Activated naive CD8-positive, alpha-beta T cell (primary cell): ENCODE measurements at regions not wholly inside any gene's neighbourhood (a gene's known extent, or its start where the extent isn't known, plus 50 kb on each side); places are given as distances from the start of the nearest gene placed in this dataset.
A peak's percentile ranks its signal among the peaks of the same experiment; 100 is the strongest.

Experiments
- H3K27ac Mint-ChIP-seq: one replicate; pipeline ENCODE4 v1.8.0; 2021; ENCODE audit warnings: mixed read lengths
- H3K27me3 Mint-ChIP-seq: one replicate; pipeline ENCODE4 v1.8.0; 2021; ENCODE audit warnings: mixed read lengths
- H3K36me3 Mint-ChIP-seq: one replicate; pipeline ENCODE4 v1.8.0; 2021; ENCODE audit warnings: mixed read lengths
- H3K4me1 Mint-ChIP-seq: one replicate; pipeline ENCODE4 v1.8.0; 2021; ENCODE audit warnings: low read depth, mixed read lengths
- H3K4me3 Mint-ChIP-seq: one replicate; pipeline ENCODE4 v1.8.0; 2021; ENCODE audit warnings: mild to moderate bottlenecking, mixed read lengths
- H3K9me3 Mint-ChIP-seq: one replicate; pipeline ENCODE4 v1.8.0; 2021; ENCODE audit warnings: low read depth, mixed read lengths

GRCh38 chr3:72380193-72380592 lies 468.1 kb downstream of the SHQ1 start:
- peak overlapping the region; percentile 41 for H3K27ac Mint-ChIP-seq
- peaks cover 8% of the 10 kb centered on the region for H3K36me3 Mint-ChIP-seq
- peaks cover 82% of the 10 kb centered on the region for H3K4me1 Mint-ChIP-seq
- no peaks in the 10 kb centered on the region for H3K27me3 Mint-ChIP-seq
- H3K4me3 Mint-ChIP-seq: no peak overlapping the region
- no peaks in the 10 kb centered on the region for H3K9me3 Mint-ChIP-seq

GRCh38 chr3:72379500-72380187 lies 468.6 kb downstream of the SHQ1 start:
- peak overlapping the region; percentile 74 for H3K27ac Mint-ChIP-seq
- H3K4me1 Mint-ChIP-seq: peaks cover 82% of the 10 kb centered on the region
- H3K27me3 Mint-ChIP-seq: no peaks in the 10 kb centered on the region
- no peak overlapping the region for H3K4me3 Mint-ChIP-seq
- H3K36me3 Mint-ChIP-seq: peaks cover 8% of the 10 kb centered on the region
- no peaks in the 10 kb centered on the region for H3K9me3 Mint-ChIP-seq

- peaks cover 12% of the 10 kb centered on the region for H3K36me3 Mint-ChIP-seq
- no peak overlapping the region for H3K4me3 Mint-ChIP-seq
- peaks cover 80% of the 10 kb centered on the region for H3K4me1 Mint-ChIP-seq
- H3K9me3 Mint-ChIP-seq: no peaks in the 10 kb centered on the region
- H3K27me3 Mint-ChIP-seq: no peaks in the 10 kb centered on the region
- H3K27ac Mint-ChIP-seq: peak overlapping the region; percentile 74
Observed at GRCh38 chr3:72378287-72378686, 470.0 kb downstream of the SHQ1 start.

GRCh38 chr3:72376956-72377710 lies 471.1 kb downstream of the SHQ1 start:
- H3K9me3 Mint-ChIP-seq: no peaks in the 10 kb centered on the region
- H3K4me3 Mint-ChIP-seq: peak overlapping the region; percentile 5
- H3K27ac Mint-ChIP-seq: peak overlapping the region; percentile 61
- no peaks in the 10 kb centered on the region for H3K27me3 Mint-ChIP-seq
- H3K4me1 Mint-ChIP-seq: peaks cover 80% of the 10 kb centered on the region
- H3K36me3 Mint-ChIP-seq: peaks cover 12% of the 10 kb centered on the region

- peak overlapping the region; percentile 66 for H3K4me3 Mint-ChIP-seq
- H3K9me3 Mint-ChIP-seq: no peaks in the 10 kb centered on the region
- H3K27me3 Mint-ChIP-seq: no peaks in the 10 kb centered on the region
- peaks cover 74% of the 10 kb centered on the region for H3K4me1 Mint-ChIP-seq
- peaks cover 12% of the 10 kb centered on the region for H3K36me3 Mint-ChIP-seq
- peak overlapping the region; percentile 99 for H3K27ac Mint-ChIP-seq
Observed at GRCh38 chr3:72375237-72376076, 472.8 kb downstream of the SHQ1 start.

GRCh38 chr3:72373139-72373538 lies 475.1 kb downstream of the SHQ1 start:
- Mint-ChIP-seq H3K4me1 (peaks cover 58% of the 10 kb centered on the region), H3K36me3 (peaks cover 5% of the 10 kb centered on the region), H3K4me3 (no peak overlapping the region), H3K27me3 (no peaks in the 10 kb centered on the region), H3K27ac (peak overlapping the region; percentile 10), H3K9me3 (no peaks in the 10 kb centered on the region)

GRCh38 chr3:72372161-72372560 lies 476.1 kb downstream of the SHQ1 start:
- no peak overlapping the region for H3K27ac Mint-ChIP-seq

GRCh38 chr3:72371431-72371830 lies 476.8 kb downstream of the SHQ1 start:
- Mint-ChIP-seq H3K27me3 (no peaks in the 10 kb centered on the region), H3K27ac (no peak overlapping the region), H3K9me3 (no peaks in the 10 kb centered on the region), H3K4me1 (peaks cover 49% of the 10 kb centered on the region), H3K36me3 (peaks cover 5% of the 10 kb centered on the region), H3K4me3 (no peak overlapping the region)

More at GRCh38 chr3:72372161-72372560, 476.1 kb downstream of the SHQ1 start:
- Mint-ChIP-seq H3K36me3 (peaks cover 5% of the 10 kb centered on the region), H3K4me3 (no peak overlapping the region), H3K9me3 (no peaks in the 10 kb centered on the region), H3K27me3 (no peaks in the 10 kb centered on the region), H3K4me1 (peaks cover 54% of the 10 kb centered on the region)

GRCh38 chr3:72370947-72371346 lies 477.3 kb downstream of the SHQ1 start:
- H3K9me3 Mint-ChIP-seq: no peaks in the 10 kb centered on the region
- H3K4me3 Mint-ChIP-seq: no peak overlapping the region
- H3K27me3 Mint-ChIP-seq: no peaks in the 10 kb centered on the region
- H3K36me3 Mint-ChIP-seq: peaks cover 5% of the 10 kb centered on the region
- H3K27ac Mint-ChIP-seq: no peak overlapping the region
- peaks cover 45% of the 10 kb centered on the region for H3K4me1 Mint-ChIP-seq

- Mint-ChIP-seq H3K4me3 (no peak overlapping the region), H3K36me3 (peaks cover 7% of the 10 kb centered on the region), H3K9me3 (no peaks in the 10 kb centered on the region), H3K27me3 (no peaks in the 10 kb centered on the region), H3K4me1 (peaks cover 33% of the 10 kb centered on the region), H3K27ac (no peak overlapping the region)
Observed at GRCh38 chr3:72369681-72370080, 478.6 kb downstream of the SHQ1 start.

GRCh38 chr3:72368331-72368975 lies 479.8 kb downstream of the SHQ1 start:
- no peaks in the 10 kb centered on the region for H3K9me3 Mint-ChIP-seq
- no peaks in the 10 kb centered on the region for H3K27me3 Mint-ChIP-seq
- peaks cover 2% of the 10 kb centered on the region for H3K36me3 Mint-ChIP-seq
- H3K4me1 Mint-ChIP-seq: peaks cover 22% of the 10 kb centered on the region
- no peak overlapping the region for H3K4me3 Mint-ChIP-seq
- no peak overlapping the region for H3K27ac Mint-ChIP-seq

- Mint-ChIP-seq H3K9me3 (no peaks in the 10 kb centered on the region), H3K27ac (no peak overlapping the region), H3K36me3 (peaks cover 6% of the 10 kb centered on the region), H3K27me3 (no peaks in the 10 kb centered on the region), H3K4me3 (no peak overlapping the region), H3K4me1 (peaks cover 5% of the 10 kb centered on the region)
Observed at GRCh38 chr3:72361990-72362389, 486.3 kb downstream of the SHQ1 start.

GRCh38 chr3:72359743-72360142 lies 488.5 kb downstream of the SHQ1 start:
- H3K4me1 Mint-ChIP-seq: peaks cover 5% of the 10 kb centered on the region
- no peaks in the 10 kb centered on the region for H3K9me3 Mint-ChIP-seq
- no peak overlapping the region for H3K27ac Mint-ChIP-seq
- no peaks in the 10 kb centered on the region for H3K27me3 Mint-ChIP-seq
- no peak overlapping the region for H3K4me3 Mint-ChIP-seq
- H3K36me3 Mint-ChIP-seq: peaks cover 4% of the 10 kb centered on the region

- Mint-ChIP-seq H3K4me1 (no peaks in the 10 kb centered on the region), H3K27me3 (no peaks in the 10 kb centered on the region), H3K36me3 (peaks cover 4% of the 10 kb centered on the region), H3K27ac (no peak overlapping the region), H3K9me3 (no peaks in the 10 kb centered on the region), H3K4me3 (no peak overlapping the region)
Observed at GRCh38 chr3:72355168-72355567, 493.1 kb downstream of the SHQ1 start.
